Trophoblast cell (in vitro differentiated cells and primary cell): ENCODE measurements at regions not wholly inside any gene's neighbourhood (a gene's known extent, or its start where the extent isn't known, plus 50 kb on each side); places are given as distances from the start of the nearest gene placed in this dataset.
A peak's percentile ranks its signal among the peaks of the same experiment; 100 is the strongest.

Source experiments
- DNase-seq, 2 donors: peaks; one replicate each; pipeline ENCODE4 v3.0.0-alpha.2; 2016
- H2AFZ ChIP-seq: 2 replicates; pipeline ENCODE4 v1.6.1; 2013; ENCODE audit warnings: low read length, moderate library complexity, mild to moderate bottlenecking; ENCODE audit not compliant: insufficient read depth, poor library complexity
- H2AK5ac ChIP-seq: 2 replicates; pipeline ENCODE4 v1.6.1; 2013; ENCODE audit warnings: mild to moderate bottlenecking, low read length
- H2BK120ac ChIP-seq: 2 replicates; pipeline ENCODE4 v1.6.1; 2013; ENCODE audit warnings: low read length, mild to moderate bottlenecking, moderate library complexity; ENCODE audit not compliant: insufficient read depth, poor library complexity
- H2BK12ac ChIP-seq: 2 replicates; pipeline ENCODE4 v1.6.1; 2013; ENCODE audit warnings: mild to moderate bottlenecking, low read length, moderate library complexity
- H2BK5ac ChIP-seq: 2 replicates; pipeline ENCODE4 v1.6.1; 2013; ENCODE audit warnings: low read length, low read depth, moderate library complexity, mild to moderate bottlenecking; ENCODE audit not compliant: poor library complexity
- H3K14ac ChIP-seq: 2 replicates; pipeline ENCODE4 v1.6.1; 2013; ENCODE audit warnings: mild to moderate bottlenecking, low read length
- H3K18ac ChIP-seq: 2 replicates; pipeline ENCODE4 v1.6.1; 2013; ENCODE audit warnings: mild to moderate bottlenecking, low read length
- H3K23ac ChIP-seq: 2 replicates; pipeline ENCODE4 v1.6.1; 2013; ENCODE audit warnings: low read length
- H3K27ac ChIP-seq: 2 replicates; pipeline ENCODE4 v1.5.1; 2013; ENCODE audit warnings: low read depth, mild to moderate bottlenecking, inconsistent platforms, low read length, moderate library complexity
- H3K27me3 ChIP-seq: 2 replicates; pipeline ENCODE4 v1.6.1; 2013; ENCODE audit warnings: inconsistent platforms, mild to moderate bottlenecking, low read length, moderate library complexity; ENCODE audit not compliant: insufficient read depth
- H3K36me3 ChIP-seq, 2 experiments: 1 replicate in 1 of 2; 2 replicates in 1 of 2; pipeline ENCODE4 v1.6.1; 2013; ENCODE audit warnings: low read length in 2 of 2, mild to moderate bottlenecking in 2 of 2, moderate library complexity in 1 of 2; ENCODE audit not compliant: insufficient read depth in 2 of 2, control insufficient read depth in 1 of 2
- H3K4ac ChIP-seq: 2 replicates; pipeline ENCODE4 v1.6.1; 2013; ENCODE audit warnings: low read depth, mild to moderate bottlenecking, low read length, moderate library complexity
- H3K4me1 ChIP-seq, 2 experiments: 1 replicate in 1 of 2; 2 replicates in 1 of 2; pipeline ENCODE4 v1.6.1; 2013; ENCODE audit warnings: low read length in 2 of 2, mild to moderate bottlenecking in 2 of 2, moderate library complexity in 1 of 2; ENCODE audit not compliant: insufficient read depth in 2 of 2, control insufficient read depth in 1 of 2
- H3K4me2 ChIP-seq: 2 replicates; pipeline ENCODE4 v1.6.1; 2013; ENCODE audit warnings: inconsistent platforms, mild to moderate bottlenecking, low read length, moderate library complexity
- H3K4me3 ChIP-seq: 2 replicates; pipeline ENCODE4 v1.5.1; 2013; ENCODE audit warnings: mild to moderate bottlenecking, low read depth, low read length, inconsistent platforms
- H3K79me1 ChIP-seq: one replicate; pipeline ENCODE4 v1.6.1; 2013; ENCODE audit warnings: low read length
- H3K79me2 ChIP-seq: 2 replicates; pipeline ENCODE4 v1.6.1; 2013; ENCODE audit warnings: low read length, mild to moderate bottlenecking; ENCODE audit not compliant: control insufficient read depth, insufficient read depth, poor library complexity
- H3K9ac ChIP-seq: 2 replicates; pipeline ENCODE4 v1.6.1; 2013; ENCODE audit warnings: mild to moderate bottlenecking, low read length
- H3K9me3 ChIP-seq: 2 replicates; pipeline ENCODE4 v1.6.1; 2013; ENCODE audit warnings: low read depth, mild to moderate bottlenecking, control low read depth, inconsistent platforms, low read length; ENCODE audit not compliant: insufficient read depth
- H4K12ac ChIP-seq: 2 replicates; pipeline ENCODE4 v1.6.1; 2013; ENCODE audit warnings: low read depth, mild to moderate bottlenecking, low read length, moderate library complexity
- H4K8ac ChIP-seq: 2 replicates; pipeline ENCODE4 v1.6.1; 2013; ENCODE audit warnings: low read depth, mild to moderate bottlenecking, low read length, moderate library complexity
- H4K91ac ChIP-seq: one replicate; pipeline ENCODE4 v1.6.1; 2013; ENCODE audit warnings: low read depth, mild to moderate bottlenecking, low read length, moderate library complexity
- WGBS: extraction: QIAGEN DNeasy Blood & Tissue Kit; methylation state at CpG from one replicate; pipeline ENCODE4 v1.1.7; 2013; ENCODE audit warnings: missing lambda C conversion rate; ENCODE audit not compliant: insufficient read length, insufficient coverage; ENCODE audit errors: extremely low coverage; 5-methylcytosine and 5-hydroxymethylcytosine counted together

GRCh38 chrX:20529711-20530110 lies 263.0 kb upstream of the RPS6KA3 start:
- Histone ChIP-seq H3K14ac (no peak overlapping the region), H3K9ac (no peak overlapping the region), H4K8ac (no peak overlapping the region), H3K27me3 (no peaks in the 10 kb centered on the region), H3K4ac (no peak overlapping the region), H3K36me3 (no peaks in the 10 kb centered on the region), H2BK12ac (no peak overlapping the region), H4K91ac (no peak overlapping the region), H3K4me1 (peaks cover 4 to 6% of the 10 kb centered on the region in 2 experiments), H3K79me2 (no peaks in the 10 kb centered on the region), H3K23ac (no peak overlapping the region), H3K79me1 (no peaks in the 10 kb centered on the region), H2BK5ac (no peak overlapping the region), H3K4me2 (no peak overlapping the region), H3K27ac (peak overlapping the region; percentile 62), H2AK5ac (no peak overlapping the region), H2BK120ac (no peak overlapping the region), H3K9me3 (no peaks in the 10 kb centered on the region), H2AFZ (no peak overlapping the region), H3K4me3 (no peak overlapping the region), H3K18ac (no peak overlapping the region), H4K12ac (no peak overlapping the region)
- DNase-seq: no peak
- WGBS: no CpG with 5 or more reads among the region's 1 CpG

- Histone ChIP-seq H2BK120ac (no peak overlapping the region), H3K27ac (peak overlapping the region; percentile 62), H3K36me3 (no peaks in the 10 kb centered on the region), H2AK5ac (no peak overlapping the region), H3K4me2 (no peak overlapping the region), H3K9ac (no peak overlapping the region), H2AFZ (no peak overlapping the region), H3K9me3 (no peaks in the 10 kb centered on the region), H3K14ac (no peak overlapping the region), H3K4ac (no peak overlapping the region), H3K79me2 (no peaks in the 10 kb centered on the region), H3K4me3 (no peak overlapping the region), H2BK12ac (no peak overlapping the region), H4K12ac (no peak overlapping the region), H3K4me1 (peaks cover 4 to 6% of the 10 kb centered on the region in 2 experiments), H2BK5ac (no peak overlapping the region), H3K18ac (no peak overlapping the region), H4K8ac (no peak overlapping the region), H3K23ac (no peak overlapping the region), H3K27me3 (no peaks in the 10 kb centered on the region), H4K91ac (no peak overlapping the region), H3K79me1 (no peaks in the 10 kb centered on the region)
- no CpG with 5 or more reads among the region's 9 CpGs for WGBS
- DNase-seq: no peak
Observed at GRCh38 chrX:20529301-20529700, 262.6 kb upstream of the RPS6KA3 start.

GRCh38 chrX:20527558-20528011 lies 260.9 kb upstream of the RPS6KA3 start:
- Histone ChIP-seq H3K4me2 (no peak overlapping the region), H3K4me3 (no peak overlapping the region), H3K27me3 (no peaks in the 10 kb centered on the region), H3K23ac (no peak overlapping the region), H3K4me1 (peaks cover 4 to 6% of the 10 kb centered on the region in 2 experiments), H2BK120ac (no peak overlapping the region), H4K8ac (no peak overlapping the region), H3K9ac (no peak overlapping the region), H3K79me2 (no peaks in the 10 kb centered on the region), H3K4ac (no peak overlapping the region), H4K91ac (no peak overlapping the region), H2BK12ac (no peak overlapping the region), H3K27ac (no peak overlapping the region), H2AFZ (no peak overlapping the region), H3K14ac (no peak overlapping the region), H2AK5ac (no peak overlapping the region), H3K9me3 (no peaks in the 10 kb centered on the region), H4K12ac (no peak overlapping the region), H3K36me3 (no peaks in the 10 kb centered on the region), H2BK5ac (no peak overlapping the region), H3K79me1 (no peaks in the 10 kb centered on the region), H3K18ac (no peak overlapping the region)
- WGBS: no CpG with 5 or more reads among the region's 3 CpGs
- peak in 1 of 2 donors; percentile 60 for DNase-seq

- H4K91ac ChIP-seq: no peak overlapping the region
- no peaks in the 10 kb centered on the region for H3K36me3 ChIP-seq
- no peaks in the 10 kb centered on the region for H3K79me2 ChIP-seq
- no peak overlapping the region for H2AK5ac ChIP-seq
- H4K8ac ChIP-seq: no peak overlapping the region
- H2AFZ ChIP-seq: no peak overlapping the region
- no peaks in the 10 kb centered on the region for H3K79me1 ChIP-seq
- no peak overlapping the region for H3K4me2 ChIP-seq
- DNase-seq: no peak
- no peak overlapping the region for H3K4me3 ChIP-seq
- H3K27ac ChIP-seq: no peak overlapping the region
- H3K18ac ChIP-seq: no peak overlapping the region
- H3K27me3 ChIP-seq: no peaks in the 10 kb centered on the region
- H3K4me1 ChIP-seq: peaks cover 4 to 6% of the 10 kb centered on the region in 2 experiments
- no peak overlapping the region for H3K23ac ChIP-seq
- H3K4ac ChIP-seq: no peak overlapping the region
- no peak overlapping the region for H4K12ac ChIP-seq
- no peak overlapping the region for H2BK120ac ChIP-seq
- 100% methylated on average over 1 of the region's 4 CpGs for WGBS
- H2BK5ac ChIP-seq: no peak overlapping the region
- no peak overlapping the region for H3K14ac ChIP-seq
- no peaks in the 10 kb centered on the region for H3K9me3 ChIP-seq
- no peak overlapping the region for H3K9ac ChIP-seq
- H2BK12ac ChIP-seq: no peak overlapping the region
Observed at GRCh38 chrX:20527041-20527440, 260.3 kb upstream of the RPS6KA3 start.
